ENCODE measurements at regions not wholly inside any gene's neighbourhood (a gene's known extent, or its start where the extent isn't known, plus 50 kb on each side); places are given as distances from the start of the nearest gene placed in this dataset.

- no peak overlapping the region for H2BK12ac ChIP-seq (ENCODE audit: low read depth, low read length)
- no peak overlapping the region for H2BK20ac ChIP-seq (ENCODE audit: low read length)
- no peak overlapping the region for H3K14ac ChIP-seq (ENCODE audit: insufficient read length)
- H2AK5ac ChIP-seq (ENCODE audit: low read depth, low read length), result no peak overlapping the region
- H3K56ac ChIP-seq (replicated peaks; ENCODE audit: insufficient read length, low read depth, low read length), result no peak overlapping the region
- no peak overlapping the region for H4K5ac ChIP-seq (ENCODE audit: insufficient read length, low read depth, low read length)
- CTCF ChIA-PET (ENCODE audit: partially characterized antibody), result interaction anchor here (0.6 to 3.4 kb wide), 5 partner anchors 11 to 338 kb away, joined by 3 to 18 read pairs (median 3); no protein-coding TSS in a partner anchor
- H3K27me3 ChIP-seq (replicated peaks in 1 of 4; ENCODE audit: control insufficient read depth in 3 of 4, extremely low read depth in 1 of 4, insufficient read depth in 3 of 4, low read length in 3 of 4), result no peaks in the 10 kb centered on the region
- FAIRE-seq, result no peak
- peaks cover 0 to 2% (median 0%) of the 10 kb centered on the region in 4 experiments; a peak in 1 of 7 replicates for H3K4me1 ChIP-seq (replicated peaks in 1 of 4; ENCODE audit: control insufficient read depth in 3 of 4, insufficient read depth in 4 of 4, low read length in 3 of 4)
- H3K23me2 ChIP-seq (ENCODE audit: low read depth, low read length), result no peaks in the 10 kb centered on the region
- no peak overlapping the region for H3K18ac ChIP-seq (ENCODE audit: extremely low read depth, low read length)
- H4K20me1 ChIP-seq (replicated peaks in 1 of 2; ENCODE audit: control insufficient read depth in 1 of 2, insufficient read depth in 2 of 2, low read length in 2 of 2), result no peaks in the 10 kb centered on the region
- H4K91ac ChIP-seq (replicated peaks; ENCODE audit: insufficient read length, low read length), result no peak overlapping the region
- no peak overlapping the region for H2BK15ac ChIP-seq (ENCODE audit: low read length)
- TF ChIP-seq HDAC6 (IDR thresholded peaks at IDR 0.05; ENCODE audit: low read depth, low read length), result no peak
- TF ChIP-seq, protein P1, sequence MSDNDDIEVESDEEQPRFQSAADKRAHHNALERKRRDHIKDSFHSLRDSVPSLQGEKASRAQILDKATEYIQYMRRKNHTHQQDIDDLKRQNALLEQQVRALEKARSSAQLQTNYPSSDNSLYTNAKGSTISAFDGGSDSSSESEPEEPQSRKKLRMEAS (IDR thresholded peaks at IDR 0.05), result no peak
- TF ChIP-seq, protein P2, sequence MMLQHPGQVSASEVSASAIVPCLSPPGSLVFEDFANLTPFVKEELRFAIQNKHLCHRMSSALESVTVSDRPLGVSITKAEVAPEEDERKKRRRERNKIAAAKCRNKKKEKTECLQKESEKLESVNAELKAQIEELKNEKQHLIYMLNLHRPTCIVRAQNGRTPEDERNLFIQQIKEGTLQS (IDR thresholded peaks at IDR 0.05; ENCODE audit: insufficient read depth, low read depth, low read length), result no peak
- no peak overlapping the region for H2BK120ac ChIP-seq (replicated peaks; ENCODE audit: low read depth, low read length)
- no peaks in the 10 kb centered on the region for H3K36me3 ChIP-seq (ENCODE audit: control insufficient read depth in 2 of 4, insufficient read depth in 4 of 4, low read length in 3 of 4)
- H3K4ac ChIP-seq (replicated peaks; ENCODE audit: insufficient read length, low read depth, low read length), result no peak overlapping the region
- no peak for DNase-seq (ENCODE audit: low read depth in 1 of 2, low spot score in 2 of 2)
- no peak overlapping the region for H3K9ac ChIP-seq (replicated peaks in 1 of 4; ENCODE audit: extremely low read depth in 1 of 4, low read depth in 3 of 4, low read length in 3 of 4)
- POLR2A ChIA-PET (ENCODE audit: partially characterized antibody), result no interaction called here
- no peak overlapping the region for H3K27ac ChIP-seq (ENCODE audit: low read depth, low read length)
- no peaks in the 10 kb centered on the region for H3K79me1 ChIP-seq (ENCODE audit: low read depth, low read length)
- H2BK5ac ChIP-seq (ENCODE audit: low read depth, low read length), result no peak overlapping the region
- H3K79me2 ChIP-seq (ENCODE audit: control insufficient read depth in 1 of 2, insufficient read depth in 2 of 2, low read length in 2 of 2), result no peaks in the 10 kb centered on the region
- H3K4me2 ChIP-seq (ENCODE audit: insufficient read depth in 1 of 2, low read depth in 2 of 2, low read length in 2 of 2), result no peak overlapping the region
- no peak overlapping the region for H2AFZ ChIP-seq (ENCODE audit: low read length)
- peaks cover 3 to 4% of the 10 kb centered on the region in 2 experiments; a peak in 3 of 4 replicates for H3K9me3 ChIP-seq (ENCODE audit: insufficient read depth in 2 of 2, low read depth in 1 of 2, low read length in 1 of 2)
- H3K4me3 ChIP-seq (ENCODE audit: extremely low read depth in 1 of 4, insufficient read depth in 2 of 4, low read depth in 3 of 4, low read length in 4 of 4), result no peak overlapping the region
- H4K8ac ChIP-seq (ENCODE audit: extremely low read depth, insufficient read depth, low read length), result no peak overlapping the region
- WGBS, 2 experiments (ENCODE audit: extremely low coverage in 1 of 2, insufficient coverage in 1 of 2, insufficient read length in 1 of 2, insufficient replicate concordance in 2 of 2, low coverage in 1 of 2, low lambda C conversion rate in 2 of 2, missing lambda C conversion rate in 1 of 2), result 80% methylated on average over 2 of the region's 2 CpGs; no CpG with 5 or more reads in 1 of the 2 experiments
- no peak overlapping the region for H3K23ac ChIP-seq (ENCODE audit: insufficient read length)
Measured at GRCh38 chr9:776086-776485, 65.4 kb upstream of the DMRT1 start.

Data from H1 (cell line).